ENCODE measurements at regions not wholly inside any gene's neighbourhood (a gene's known extent, or its start where the extent isn't known, plus 50 kb on each side); places are given as distances from the start of the nearest gene placed in this dataset.

DNA sequence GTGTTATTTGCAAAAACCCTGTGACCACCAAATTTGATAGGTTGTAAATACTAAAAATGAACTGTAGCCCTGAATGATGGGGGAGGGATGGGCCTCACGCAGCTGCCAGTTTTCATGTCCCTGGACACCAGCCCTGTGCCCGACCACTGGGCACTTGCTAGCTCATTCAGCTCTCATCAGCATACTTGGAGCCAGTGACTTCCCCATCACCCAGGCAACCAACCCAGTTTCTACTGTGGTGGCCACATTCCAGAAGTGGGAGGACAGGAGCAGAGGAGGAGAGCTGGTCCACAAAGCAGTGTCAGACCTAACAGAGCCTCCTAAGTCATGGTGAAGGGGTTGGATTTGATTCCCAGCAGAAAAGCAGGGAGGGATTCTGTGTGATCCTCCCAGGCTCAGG is 128.2 kb downstream of the CPEB2 start:
- Histone ChIP-seq H3F3A (ENCODE audit: control insufficient read depth, insufficient read depth) (no peaks in the 10 kb centered on the region), H3K27me3 (ENCODE audit: control insufficient read depth, low read length) (no peaks in the 10 kb centered on the region), H3K36me3 (ENCODE audit: control insufficient read depth, low read length) (no peaks in the 10 kb centered on the region), H3K79me2 (ENCODE audit: control insufficient read depth, low read length) (no peaks in the 10 kb centered on the region), H3K9me3 (ENCODE audit: control insufficient read depth, insufficient read depth, low read length) (no peaks in the 10 kb centered on the region), H3K4me1 (ENCODE audit: control insufficient read depth, low read length) (no peaks in the 10 kb centered on the region), H3K4me3 (ENCODE audit: low read length) (no peak overlapping the region), H3K4me2 (ENCODE audit: low read length) (no peak overlapping the region), H4K20me1 (ENCODE audit: control insufficient read depth, insufficient read depth, low read depth, low read length) (no peaks in the 10 kb centered on the region), H3K27ac (ENCODE audit: low read depth, low read length) (no peak overlapping the region), H3K9me2 (replicated peaks; ENCODE audit: control insufficient read depth, low read length) (no peaks in the 10 kb centered on the region)
- TF ChIP-seq, protein P1, sequence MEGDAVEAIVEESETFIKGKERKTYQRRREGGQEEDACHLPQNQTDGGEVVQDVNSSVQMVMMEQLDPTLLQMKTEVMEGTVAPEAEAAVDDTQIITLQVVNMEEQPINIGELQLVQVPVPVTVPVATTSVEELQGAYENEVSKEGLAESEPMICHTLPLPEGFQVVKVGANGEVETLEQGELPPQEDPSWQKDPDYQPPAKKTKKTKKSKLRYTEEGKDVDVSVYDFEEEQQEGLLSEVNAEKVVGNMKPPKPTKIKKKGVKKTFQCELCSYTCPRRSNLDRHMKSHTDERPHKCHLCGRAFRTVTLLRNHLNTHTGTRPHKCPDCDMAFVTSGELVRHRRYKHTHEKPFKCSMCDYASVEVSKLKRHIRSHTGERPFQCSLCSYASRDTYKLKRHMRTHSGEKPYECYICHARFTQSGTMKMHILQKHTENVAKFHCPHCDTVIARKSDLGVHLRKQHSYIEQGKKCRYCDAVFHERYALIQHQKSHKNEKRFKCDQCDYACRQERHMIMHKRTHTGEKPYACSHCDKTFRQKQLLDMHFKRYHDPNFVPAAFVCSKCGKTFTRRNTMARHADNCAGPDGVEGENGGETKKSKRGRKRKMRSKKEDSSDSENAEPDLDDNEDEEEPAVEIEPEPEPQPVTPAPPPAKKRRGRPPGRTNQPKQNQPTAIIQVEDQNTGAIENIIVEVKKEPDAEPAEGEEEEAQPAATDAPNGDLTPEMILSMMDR (IDR thresholded peaks at IDR 0.05; ENCODE audit: low read depth, low read length, poor library complexity, severe bottlenecking): no peak
- no peak for TF ChIP-seq EZH2phosphoT487 (IDR thresholded peaks at IDR 0.05; ENCODE audit: borderline replicate concordance, low read length)

DNA sequence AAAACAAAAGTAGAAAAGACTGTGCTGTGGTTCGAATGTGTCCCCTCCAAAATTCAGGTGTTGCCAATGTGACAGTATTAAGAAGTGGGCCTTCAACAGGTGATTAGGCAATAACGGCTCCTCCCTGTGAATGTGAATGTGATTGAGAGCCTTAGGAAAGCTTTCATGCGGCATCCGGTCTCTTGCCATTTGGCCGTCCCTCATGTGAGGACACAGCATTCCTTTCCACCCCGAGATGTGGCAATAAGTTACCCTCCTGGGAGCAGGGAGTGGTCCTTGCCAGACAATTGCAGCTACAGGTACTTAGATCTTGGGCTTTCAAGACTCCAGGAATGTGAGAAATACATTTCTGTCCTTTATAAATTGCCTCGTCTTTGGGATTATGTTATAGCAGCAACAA is 129.3 kb downstream of the CPEB2 start:
- Histone ChIP-seq H3K4me3 (ENCODE audit: low read length) (no peak overlapping the region), H3K36me3 (ENCODE audit: control insufficient read depth, low read length) (no peaks in the 10 kb centered on the region), H3F3A (ENCODE audit: control insufficient read depth, insufficient read depth) (no peaks in the 10 kb centered on the region), H4K20me1 (ENCODE audit: control insufficient read depth, insufficient read depth, low read depth, low read length) (no peaks in the 10 kb centered on the region), H3K27me3 (ENCODE audit: control insufficient read depth, low read length) (no peaks in the 10 kb centered on the region), H3K9me2 (replicated peaks; ENCODE audit: control insufficient read depth, low read length) (no peaks in the 10 kb centered on the region), H3K79me2 (ENCODE audit: control insufficient read depth, low read length) (no peaks in the 10 kb centered on the region), H3K4me2 (ENCODE audit: low read length) (no peak overlapping the region), H3K4me1 (ENCODE audit: control insufficient read depth, low read length) (no peaks in the 10 kb centered on the region), H3K27ac (ENCODE audit: low read depth, low read length) (no peak overlapping the region), H3K9me3 (ENCODE audit: control insufficient read depth, insufficient read depth, low read length) (no peaks in the 10 kb centered on the region)
- no peak for TF ChIP-seq EZH2phosphoT487 (IDR thresholded peaks at IDR 0.05; ENCODE audit: borderline replicate concordance, low read length)
- TF ChIP-seq, protein P1 (IDR thresholded peaks at IDR 0.05; ENCODE audit: low read depth, low read length, poor library complexity, severe bottlenecking): no peak

DNA sequence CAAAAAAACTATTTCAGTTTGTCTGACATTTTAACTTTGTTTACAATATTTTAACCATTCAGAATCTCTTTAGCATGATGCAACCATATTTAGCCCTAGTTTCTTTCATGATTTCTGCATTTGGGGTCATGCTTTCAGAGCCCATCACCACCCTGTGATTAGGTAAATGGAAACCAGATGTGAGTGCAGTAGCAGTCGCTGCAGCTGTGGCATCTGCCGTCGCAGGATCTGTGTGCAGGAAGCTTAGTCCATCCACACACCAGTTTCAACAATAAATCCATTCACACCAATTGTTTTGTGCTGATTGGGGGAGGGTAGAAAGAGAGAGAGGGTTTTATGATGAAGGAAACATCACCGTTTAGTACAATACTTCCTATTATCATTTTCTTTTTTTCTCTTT is 130.5 kb downstream of the CPEB2 start:
- Histone ChIP-seq H4K20me1 (ENCODE audit: control insufficient read depth, insufficient read depth, low read depth, low read length) (no peaks in the 10 kb centered on the region), H3K27me3 (ENCODE audit: control insufficient read depth, low read length) (no peaks in the 10 kb centered on the region), H3K4me3 (ENCODE audit: low read length) (no peak overlapping the region), H3K9me3 (ENCODE audit: control insufficient read depth, insufficient read depth, low read length) (no peaks in the 10 kb centered on the region), H3K9me2 (replicated peaks; ENCODE audit: control insufficient read depth, low read length) (no peaks in the 10 kb centered on the region), H3K4me2 (ENCODE audit: low read length) (no peak overlapping the region), H3K27ac (ENCODE audit: low read depth, low read length) (no peak overlapping the region), H3K4me1 (ENCODE audit: control insufficient read depth, low read length) (no peaks in the 10 kb centered on the region), H3F3A (ENCODE audit: control insufficient read depth, insufficient read depth) (no peaks in the 10 kb centered on the region), H3K79me2 (ENCODE audit: control insufficient read depth, low read length) (no peaks in the 10 kb centered on the region), H3K36me3 (ENCODE audit: control insufficient read depth, low read length) (no peaks in the 10 kb centered on the region)
- TF ChIP-seq, protein P1 (IDR thresholded peaks at IDR 0.05; ENCODE audit: low read depth, low read length, poor library complexity, severe bottlenecking): no peak
- TF ChIP-seq EZH2phosphoT487 (IDR thresholded peaks at IDR 0.05; ENCODE audit: borderline replicate concordance, low read length): no peak

DNA sequence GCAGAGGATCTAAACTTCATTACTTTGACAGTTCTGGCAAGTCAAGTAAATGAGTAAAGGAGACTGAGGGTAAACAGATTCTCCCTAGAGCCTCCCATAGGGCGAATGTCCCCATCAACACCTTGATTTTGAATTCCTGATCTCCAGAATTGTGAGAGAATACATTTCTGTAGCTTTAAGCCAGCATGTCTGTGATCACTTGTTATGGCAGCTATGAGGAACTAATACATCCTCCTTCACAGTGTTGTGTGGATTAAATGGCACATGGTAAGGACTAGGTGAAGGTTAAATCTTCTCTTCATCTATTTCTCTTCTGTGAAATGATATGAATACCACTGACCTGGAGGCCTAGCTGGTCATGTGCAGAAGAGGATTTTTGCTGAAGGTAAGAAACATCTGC is 137.3 kb downstream of the CPEB2 start:
- Histone ChIP-seq H3K4me1 (ENCODE audit: control insufficient read depth, low read length) (no peaks in the 10 kb centered on the region), H4K20me1 (ENCODE audit: control insufficient read depth, insufficient read depth, low read depth, low read length) (no peaks in the 10 kb centered on the region), H3K79me2 (ENCODE audit: control insufficient read depth, low read length) (no peaks in the 10 kb centered on the region), H3K27me3 (ENCODE audit: control insufficient read depth, low read length) (no peaks in the 10 kb centered on the region), H3F3A (ENCODE audit: control insufficient read depth, insufficient read depth) (no peaks in the 10 kb centered on the region), H3K9me2 (replicated peaks; ENCODE audit: control insufficient read depth, low read length) (no peaks in the 10 kb centered on the region), H3K9me3 (ENCODE audit: control insufficient read depth, insufficient read depth, low read length) (no peaks in the 10 kb centered on the region), H3K4me3 (ENCODE audit: low read length) (no peak overlapping the region), H3K36me3 (ENCODE audit: control insufficient read depth, low read length) (no peaks in the 10 kb centered on the region), H3K27ac (ENCODE audit: low read depth, low read length) (no peak overlapping the region), H3K4me2 (ENCODE audit: low read length) (no peak overlapping the region)
- TF ChIP-seq EZH2phosphoT487 (IDR thresholded peaks at IDR 0.05; ENCODE audit: borderline replicate concordance, low read length): no peak
- TF ChIP-seq, protein P1 (IDR thresholded peaks at IDR 0.05; ENCODE audit: low read depth, low read length, poor library complexity, severe bottlenecking): no peak

Measured in DOHH2 (cell line).